DMS79 (cell line): ENCODE measurements at regions not wholly inside any gene's neighbourhood (a gene's known extent, or its start where the extent isn't known, plus 50 kb on each side); places are given as distances from the start of the nearest gene placed in this dataset.
"Not testable (repeated sequence)": the region's sequence is repeated elsewhere in the genome, so short reads cannot be mapped to it uniquely, and the experiment has no call there.

Source experiments
- DNase-seq: peaks from one replicate; lab custom pipeline; 2025; lab: John Stamatoyannopoulos, UW

GRCh38 chr2:15809404-15809803 lies 130.9 kb upstream of the MYCN start:
- DNase-seq = no peak

- no peak for DNase-seq
These were observed 129.7 kb upstream of the MYCN start for GRCh38 chr2:15810477-15811150.

- no peak for DNase-seq
These were observed 129.0 kb upstream of the MYCN start for GRCh38 chr2:15811367-15811766.

- DNase-seq = no peak
These were observed 128.1 kb upstream of the MYCN start for GRCh38 chr2:15812187-15812780.

- DNase-seq = no peak
These were observed 126.7 kb upstream of the MYCN start for GRCh38 chr2:15813481-15814266.

- DNase-seq = no peak
These were observed 125.9 kb upstream of the MYCN start for GRCh38 chr2:15814403-15814802.

- DNase-seq = no peak
These were observed 125.4 kb upstream of the MYCN start for GRCh38 chr2:15814946-15815345.

GRCh38 chr2:15816226-15816625 lies 124.1 kb upstream of the MYCN start:
- DNase-seq = no peak

GRCh38 chr2:15816674-15817406 lies 123.5 kb upstream of the MYCN start:
- DNase-seq = no peak

- DNase-seq = no peak
These were observed 122.6 kb upstream of the MYCN start for GRCh38 chr2:15817748-15818147.

GRCh38 chr2:15818318-15818753 lies 122.0 kb upstream of the MYCN start:
- DNase-seq = no peak

- no peak for DNase-seq
These were observed 121.5 kb upstream of the MYCN start for GRCh38 chr2:15818881-15819280.

GRCh38 chr2:15819562-15820256 lies 120.6 kb upstream of the MYCN start:
- no peak for DNase-seq

- no peak for DNase-seq
These were observed 120.1 kb upstream of the MYCN start for GRCh38 chr2:15820257-15820566.

- no peak for DNase-seq
These were observed 119.4 kb upstream of the MYCN start for GRCh38 chr2:15820927-15821326.

GRCh38 chr2:15822151-15823044 lies 118.0 kb upstream of the MYCN start:
- DNase-seq = no peak

- DNase-seq = no peak
These were observed 116.6 kb upstream of the MYCN start for GRCh38 chr2:15823459-15824396.

- DNase-seq = not testable (repeated sequence)
These were observed 115.9 kb upstream of the MYCN start for GRCh38 chr2:15824467-15824866.

GRCh38 chr2:15825276-15825980 lies 114.9 kb upstream of the MYCN start:
- DNase-seq = no peak
